Keratinocyte (primary cell): ENCODE measurements at regions not wholly inside any gene's neighbourhood (a gene's known extent, or its start where the extent isn't known, plus 50 kb on each side); places are given as distances from the start of the nearest gene placed in this dataset.

Experiments used
- CTCF ChIP-seq, 3 experiments: IDR thresholded peaks in 1 of 3; conservative IDR thresholded peaks in 1 of 3; optimal IDR thresholded peaks in 1 of 3; 2 replicates in 2 of 3; 3 replicates in 1 of 3; pipeline versions ENCODE3 to v1.5.1; 2011; ENCODE audit warnings: low read length in 3 of 3, mild to moderate bottlenecking in 3 of 3, moderate library complexity in 2 of 3, control low read depth in 1 of 3, inconsistent platforms in 1 of 3; ENCODE audit not compliant: insufficient read depth in 2 of 3; ENCODE audit errors: extremely low read depth in 1 of 3
- EZH2 ChIP-seq: IDR thresholded peaks from one replicate; pipeline ENCODE4 v1.6.1; 2012; ENCODE audit warnings: inconsistent platforms, mild to moderate bottlenecking, low read length, moderate library complexity

GRCh38 chr2:122203523-122203922 is 448.1 kb downstream of the TSN start:
- TF ChIP-seq EZH2 (no peak), CTCF (optimal IDR thresholded peaks at IDR 0.05 in 1 of 3, IDR thresholded peaks at IDR 0.05 in 1 of 3, conservative IDR thresholded peaks at IDR 0.05 in 1 of 3; ENCODE audit: extremely low read depth in 1 of 3, insufficient read depth in 2 of 3, low read length in 3 of 3) (no peak)
